Peyer's patch (tissue), 4 donors: ENCODE measurements at regions not wholly inside any gene's neighbourhood (a gene's known extent, or its start where the extent isn't known, plus 50 kb on each side); places are given as distances from the start of the nearest gene placed in this dataset.
"Not testable (repeated sequence)": the region's sequence is repeated elsewhere in the genome, so short reads cannot be mapped to it uniquely, and the experiment has no call there.

Source experiments
- DNase-seq, 3 donors: peaks; one replicate each; pipeline ENCODE4 v3.0.0-alpha.2; 2017 to 2019
- H3K27ac ChIP-seq, 4 donors: fragments of 200-600 bp; sonication (generic); one replicate each; pipeline ENCODE4 v1.5.1; 2016 to 2019
- H3K27me3 ChIP-seq, 2 donors: fragments of 200-600 bp; sonication (generic); one replicate each; pipeline ENCODE4 v1.5.1; 2019
- H3K36me3 ChIP-seq, 3 donors: fragments of 200-600 bp; sonication (generic); one replicate each; pipeline ENCODE4 v1.5.1; 2016 to 2019
- H3K4me1 ChIP-seq, 4 donors: fragments of 200-600 bp; sonication (generic); one replicate each; pipeline ENCODE4 v1.5.1; 2016 to 2019
- H3K4me3 ChIP-seq, 4 donors: fragments of 200-600 bp; sonication (generic); 1 replicate in 3 of 4; 2 replicates in 1 of 4; pipeline ENCODE4 v1.5.1; 2016 to 2019; ENCODE audit warnings: mild to moderate bottlenecking in 1 of 4
- H3K9me3 ChIP-seq, 4 donors: fragments of 200-600 bp; sonication (generic); one replicate each; pipeline ENCODE4 v1.5.1; 2016 to 2019; ENCODE audit warnings: mild to moderate bottlenecking in 1 of 4
- CTCF ChIP-seq, 6 experiments: fragments of 450-650 bp in 4 of 6; fragments of 200-600 bp in 2 of 6; sonication (generic) in 1 of 6; IDR thresholded peaks; one replicate each; pipeline ENCODE4 v1.5.1; 2017 to 2019; ENCODE audit warnings: antibody characterized with exemption in 6 of 6, mild to moderate bottlenecking in 3 of 6, moderate library complexity in 1 of 6
- POLR2A ChIP-seq, 2 donors: fragments of 450-650 bp; IDR thresholded peaks; one replicate each; pipeline ENCODE4 v1.5.1; 2017; ENCODE audit warnings: antibody characterized with exemption in 2 of 2, mild to moderate bottlenecking in 2 of 2, moderate library complexity in 2 of 2

GRCh38 chr5:125457617-125458016 lies 711.2 kb upstream of the ZNF608 start:
- Histone ChIP-seq H3K9me3 (no peaks in the 10 kb centered on the region), H3K27me3 (no peaks in the 10 kb centered on the region), H3K27ac (no peak overlapping the region), H3K4me1 (no peaks in the 10 kb centered on the region), H3K36me3 (no peaks in the 10 kb centered on the region), H3K4me3 (no peak overlapping the region)
- no peak for DNase-seq
- TF ChIP-seq POLR2A (IDR thresholded peaks at IDR 0.05) (no peak), CTCF (IDR thresholded peaks at IDR 0.05) (no peak)

- H3K4me3 ChIP-seq, H3K36me3 ChIP-seq: not testable (repeated sequence)
Observed at GRCh38 chr5:125458949-125459348, 712.5 kb upstream of the ZNF608 start.

GRCh38 chr5:125461641-125462072 lies 715.2 kb upstream of the ZNF608 start:
- TF ChIP-seq CTCF (IDR thresholded peaks at IDR 0.05) (no peak), POLR2A (IDR thresholded peaks at IDR 0.05) (no peak)
- Histone ChIP-seq H3K27me3 (no peaks in the 10 kb centered on the region), H3K27ac (no peak overlapping the region), H3K4me1 (no peaks in the 10 kb centered on the region), H3K36me3 (no peaks in the 10 kb centered on the region), H3K9me3 (no peaks in the 10 kb centered on the region), H3K4me3 (no peak overlapping the region)
- no peak for DNase-seq

More at GRCh38 chr5:125458949-125459348, 712.5 kb upstream of the ZNF608 start:
- DNase-seq, H3K9me3 ChIP-seq, H3K4me1 ChIP-seq, H3K27ac ChIP-seq, H3K27me3 ChIP-seq: not testable (repeated sequence)

- DNase-seq, result no peak
- Histone ChIP-seq H3K9me3 (no peaks in the 10 kb centered on the region), H3K4me1 (no peaks in the 10 kb centered on the region), H3K27ac (no peak overlapping the region), H3K4me3 (no peak overlapping the region), H3K27me3 (no peaks in the 10 kb centered on the region), H3K36me3 (no peaks in the 10 kb centered on the region)
- TF ChIP-seq POLR2A (IDR thresholded peaks at IDR 0.05), result no peak
- TF ChIP-seq CTCF (IDR thresholded peaks at IDR 0.05), result no peak
Observed at GRCh38 chr5:125463466-125464092, 717.1 kb upstream of the ZNF608 start.

- Histone ChIP-seq H3K4me3 (no peak overlapping the region), H3K36me3 (no peaks in the 10 kb centered on the region), H3K27ac (no peak overlapping the region), H3K4me1 (no peaks in the 10 kb centered on the region), H3K27me3 (no peaks in the 10 kb centered on the region), H3K9me3 (no peaks in the 10 kb centered on the region)
- DNase-seq, result no peak
- TF ChIP-seq CTCF (IDR thresholded peaks at IDR 0.05) (no peak), POLR2A (IDR thresholded peaks at IDR 0.05) (no peak)
Observed at GRCh38 chr5:125464847-125465432, 718.5 kb upstream of the ZNF608 start.

- Histone ChIP-seq H3K27me3 (no peaks in the 10 kb centered on the region), H3K27ac (no peak overlapping the region)
- no peak for DNase-seq
Observed at GRCh38 chr5:125465703-125466102, 719.3 kb upstream of the ZNF608 start.

More at GRCh38 chr5:125465703-125466102, 719.3 kb upstream of the ZNF608 start:
- TF ChIP-seq CTCF (IDR thresholded peaks at IDR 0.05) (no peak), POLR2A (IDR thresholded peaks at IDR 0.05) (no peak)
- Histone ChIP-seq H3K4me3 (no peak overlapping the region), H3K9me3 (no peaks in the 10 kb centered on the region), H3K36me3 (no peaks in the 10 kb centered on the region), H3K4me1 (no peaks in the 10 kb centered on the region)
